Coronary artery (tissue), 2 donors: ENCODE measurements at regions not wholly inside any gene's neighbourhood (a gene's known extent, or its start where the extent isn't known, plus 50 kb on each side); places are given as distances from the start of the nearest gene placed in this dataset.

Source experiments
- DNase-seq: peaks from one replicate; pipeline ENCODE4 v3.0.0-alpha.2; 2017; ENCODE audit warnings: low spot score
- H3K27ac ChIP-seq, 2 donors: fragments of 200-600 bp; sonication (generic); one replicate each; pipeline ENCODE4 v1.5.1; 2016 to 2019
- H3K4me3 ChIP-seq: fragments of 200-600 bp; sonication (generic); 2 replicates; pipeline ENCODE4 v1.5.1; 2016; ENCODE audit warnings: mild to moderate bottlenecking, moderate library complexity
- CTCF ChIP-seq: fragments of 200-600 bp; sonication (generic); IDR thresholded peaks from one replicate; pipeline ENCODE4 v1.5.1; 2019; ENCODE audit warnings: antibody characterized with exemption

GRCh38 chr10:31603235-31604087, 284.4 kb downstream of the ZEB1 start:
- Histone ChIP-seq H3K27ac (peak overlapping the region; percentile 93), H3K4me3 (peak overlapping the region; percentile 89)
- no peak for TF ChIP-seq CTCF
- peak; percentile 97 for DNase-seq

DNA sequence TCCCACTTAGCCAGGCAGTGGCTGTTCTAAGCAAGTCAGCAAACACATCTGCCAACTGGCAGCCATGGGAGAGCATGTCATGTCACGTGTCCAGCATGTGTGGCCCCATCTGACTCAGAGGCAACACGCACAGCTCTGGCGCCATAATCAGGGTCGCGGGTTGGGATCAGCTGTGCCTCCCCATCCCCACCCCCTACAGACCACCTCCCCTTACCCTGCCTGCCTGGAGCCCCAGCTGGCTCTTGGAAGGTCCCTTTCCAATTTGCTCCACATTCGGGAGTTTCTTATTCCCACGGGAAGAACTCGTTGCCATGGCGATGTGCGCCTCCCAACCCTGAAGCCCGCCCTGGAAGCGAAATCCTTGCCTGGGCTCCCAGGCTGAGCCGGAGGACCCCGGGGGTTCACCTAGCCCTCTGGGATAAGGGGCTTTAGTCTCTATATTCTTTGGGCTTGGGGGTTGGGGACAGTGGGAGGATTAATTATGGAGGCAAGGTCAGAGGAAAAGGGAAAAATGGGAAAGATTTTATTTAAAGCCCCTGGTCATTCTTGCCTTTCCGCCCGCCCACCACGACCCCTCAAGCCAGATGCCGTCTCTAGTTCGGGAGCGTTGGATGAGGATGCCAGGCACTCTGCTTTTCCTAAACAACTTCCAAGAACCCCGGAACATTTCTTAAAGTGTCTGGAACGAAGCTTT, 283.7 kb downstream of the ZEB1 start:
- TF ChIP-seq CTCF, result no peak
- Histone ChIP-seq H3K27ac (peak overlapping the region; percentile 93), H3K4me3 (peak overlapping the region; percentile 89)
- peak; percentile 92 for DNase-seq

DNA sequence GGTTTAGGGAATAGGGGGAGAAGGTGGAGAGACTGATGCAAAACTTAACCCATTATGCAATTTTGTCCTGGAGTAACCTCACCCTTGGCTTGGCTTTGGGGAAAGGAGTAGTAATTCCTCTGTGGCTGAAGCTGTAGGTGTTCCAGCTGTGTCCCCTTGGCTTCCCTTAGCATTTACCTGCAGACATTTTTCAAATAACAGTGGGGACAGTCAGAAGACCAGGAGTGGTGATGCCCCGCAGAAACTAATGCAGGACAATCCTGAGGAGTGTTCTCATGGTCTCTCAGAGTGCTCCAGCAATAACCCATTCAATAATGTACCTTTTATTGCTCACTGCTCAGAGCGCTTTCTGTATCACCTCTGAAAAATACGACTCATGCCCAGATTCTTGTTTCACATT, 282.1 kb downstream of the ZEB1 start:
- peak; percentile 35 for DNase-seq
- no peak for TF ChIP-seq CTCF

DNA sequence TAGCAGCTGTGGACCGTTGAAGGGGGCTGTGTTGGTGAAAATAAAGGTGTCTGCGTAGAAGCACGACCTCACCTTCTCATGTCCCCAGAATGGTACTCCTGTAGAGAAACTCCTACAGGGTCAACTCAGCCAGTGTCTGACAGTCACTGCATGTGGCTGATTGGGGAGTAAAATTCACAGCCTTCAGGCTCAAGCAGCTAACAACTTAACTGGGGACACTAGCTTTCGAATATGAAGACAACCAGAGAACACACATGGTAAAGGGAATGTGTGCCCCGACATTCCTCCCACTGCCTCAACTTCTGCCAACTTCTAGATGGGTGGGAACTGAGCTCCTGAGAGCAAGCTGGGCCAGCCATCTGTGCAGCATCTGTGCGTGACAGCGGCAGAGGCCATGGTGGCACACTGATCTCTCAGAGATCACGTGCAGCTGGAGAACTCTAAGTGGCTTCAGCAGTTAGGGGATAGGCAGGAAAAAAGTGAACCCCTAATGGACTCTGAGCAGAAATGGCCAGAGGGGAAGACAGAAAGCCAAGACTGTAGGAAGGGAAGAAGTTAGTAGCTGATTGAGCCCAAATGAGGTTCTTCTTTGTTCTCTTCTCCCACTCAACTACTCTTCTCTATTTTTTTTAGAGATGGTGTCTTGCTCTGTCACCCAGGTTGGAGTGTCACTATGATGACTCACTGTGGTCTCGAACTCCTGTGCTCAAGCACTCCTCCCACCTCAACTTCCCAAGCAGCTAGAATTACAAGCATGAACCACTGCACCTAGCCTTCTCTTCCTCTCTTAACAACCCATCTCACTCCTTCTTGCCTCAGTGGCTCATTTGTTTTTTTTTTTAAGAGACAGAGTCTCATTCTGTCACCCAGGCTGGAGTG, 280.8 kb downstream of the ZEB1 start:
- Histone ChIP-seq H3K27ac (no peak overlapping the region), H3K4me3 (no peak overlapping the region)
- peak; percentile 19 for DNase-seq
- TF ChIP-seq CTCF, result no peak

More for the DNA sequence above, 282.1 kb downstream of the ZEB1 start:
- no peak overlapping the region for H3K27ac ChIP-seq
- no peak overlapping the region for H3K4me3 ChIP-seq

GRCh38 chr10:31596765-31597164, 277.7 kb downstream of the ZEB1 start:
- H3K27ac ChIP-seq, result no peak overlapping the region
- DNase-seq, result no peak

DNA sequence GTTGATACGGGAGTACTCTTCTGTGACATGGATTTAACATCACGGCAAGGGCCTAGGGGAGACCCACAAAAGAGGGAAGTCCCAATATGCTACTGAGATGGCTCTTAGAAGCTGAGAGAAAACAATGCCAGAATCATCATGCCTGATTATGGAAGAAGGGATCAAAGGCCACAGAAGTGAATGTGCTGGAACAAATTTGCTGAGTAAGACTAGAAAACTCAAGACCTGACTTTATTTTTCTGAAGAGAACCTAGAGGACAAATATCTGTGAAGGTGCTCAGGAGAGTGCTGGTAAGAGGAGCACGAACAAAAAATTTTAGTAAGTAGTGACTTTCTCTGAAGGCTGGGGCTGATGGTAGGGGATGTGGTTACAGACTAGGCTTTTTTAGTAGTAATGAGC, 277.0 kb downstream of the ZEB1 start:
- no peak for DNase-seq
- H3K4me3 ChIP-seq, result no peak overlapping the region
- no peak overlapping the region for H3K27ac ChIP-seq
- no peak for TF ChIP-seq CTCF

More at GRCh38 chr10:31596765-31597164, 277.7 kb downstream of the ZEB1 start:
- no peak for TF ChIP-seq CTCF
- no peak overlapping the region for H3K4me3 ChIP-seq
